Renal cortical epithelial cell (primary cell): ENCODE measurements at regions not wholly inside any gene's neighbourhood (a gene's known extent, or its start where the extent isn't known, plus 50 kb on each side); places are given as distances from the start of the nearest gene placed in this dataset.
"Not testable (repeated sequence)": the region's sequence is repeated elsewhere in the genome, so short reads cannot be mapped to it uniquely, and the experiment has no call there.

ENCODE experiments used
- DNase-seq: peaks from one replicate; pipeline ENCODE4 v3.0.0-alpha.2; 2011; ENCODE audit warnings: low read depth

DNA sequence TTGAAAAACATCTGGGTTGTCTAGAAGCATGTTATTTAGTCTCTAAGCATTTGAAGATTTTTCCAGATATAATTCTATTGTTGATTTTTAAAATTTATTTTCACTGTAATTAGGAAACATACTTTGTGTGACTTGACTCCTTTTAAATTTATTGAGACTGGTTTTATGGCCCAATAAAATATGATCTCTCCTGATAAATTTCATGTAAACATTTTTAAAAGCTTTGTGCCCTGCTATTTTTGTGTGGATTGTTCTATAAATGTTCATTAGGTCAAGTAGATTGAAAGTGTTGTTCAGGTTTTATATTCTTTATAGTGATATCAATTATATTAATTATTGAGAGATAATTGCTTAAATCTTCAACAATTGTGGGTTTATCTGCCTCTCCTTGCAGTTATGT, 105.4 kb downstream of the RFX6 start:
- no peak for DNase-seq

DNA sequence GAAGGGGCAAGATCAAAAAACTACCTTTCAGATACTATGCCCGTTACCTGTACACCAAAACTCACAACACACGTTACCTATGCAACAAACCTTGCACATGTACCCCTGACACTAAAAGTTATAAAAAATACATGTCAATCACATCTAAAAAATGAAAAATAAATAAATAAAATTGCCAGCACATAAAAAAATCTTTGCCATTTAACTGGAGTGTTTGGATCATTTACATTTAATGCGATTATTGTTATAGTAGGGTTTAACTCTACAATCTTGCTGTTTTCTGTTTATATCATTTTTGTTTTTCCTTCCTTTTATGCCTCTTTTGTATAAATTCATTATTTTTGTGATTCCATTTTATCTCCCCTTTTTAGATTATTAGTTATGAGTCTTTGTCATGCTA, 106.3 kb downstream of the RFX6 start:
- no peak for DNase-seq

DNA sequence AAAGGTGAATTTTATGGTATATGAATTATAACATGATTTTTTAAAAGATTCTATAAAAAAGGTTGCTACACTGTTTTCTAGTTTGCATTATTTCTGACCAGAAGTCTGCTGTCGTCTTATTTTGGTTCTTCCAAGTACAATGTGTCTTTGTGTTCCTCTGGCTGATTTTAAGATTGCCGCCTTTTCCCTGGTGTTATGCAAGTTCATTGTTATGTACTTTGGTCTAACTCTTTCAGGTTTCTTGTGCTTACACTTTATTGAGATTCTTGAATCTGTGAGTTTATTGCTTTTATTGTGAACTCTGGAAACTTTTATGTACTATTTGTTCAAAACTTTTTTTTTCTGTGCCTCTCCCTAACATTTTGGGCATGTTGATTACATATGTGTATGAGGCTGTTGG, 109.8 kb downstream of the RFX6 start:
- no peak for DNase-seq

DNA sequence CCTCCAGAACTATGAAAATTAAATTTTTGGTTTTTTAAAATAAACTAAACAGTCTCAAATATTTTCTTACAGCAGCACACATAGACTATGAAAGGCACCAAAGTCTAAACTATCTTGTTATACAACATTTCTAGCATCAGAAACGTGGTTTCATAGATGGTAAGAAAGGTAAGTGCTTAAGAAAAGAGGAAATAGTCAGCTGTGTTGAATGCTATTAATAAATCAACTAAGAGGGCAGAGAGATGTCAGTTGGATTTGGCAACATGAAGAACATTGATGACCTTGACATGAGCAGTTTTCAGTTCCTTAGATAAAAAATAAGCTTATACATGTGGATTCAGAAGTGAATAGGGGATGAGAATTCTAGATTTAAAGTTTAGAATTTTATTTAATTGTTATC, 113.6 kb downstream of the RFX6 start:
- DNase-seq: no peak

DNA sequence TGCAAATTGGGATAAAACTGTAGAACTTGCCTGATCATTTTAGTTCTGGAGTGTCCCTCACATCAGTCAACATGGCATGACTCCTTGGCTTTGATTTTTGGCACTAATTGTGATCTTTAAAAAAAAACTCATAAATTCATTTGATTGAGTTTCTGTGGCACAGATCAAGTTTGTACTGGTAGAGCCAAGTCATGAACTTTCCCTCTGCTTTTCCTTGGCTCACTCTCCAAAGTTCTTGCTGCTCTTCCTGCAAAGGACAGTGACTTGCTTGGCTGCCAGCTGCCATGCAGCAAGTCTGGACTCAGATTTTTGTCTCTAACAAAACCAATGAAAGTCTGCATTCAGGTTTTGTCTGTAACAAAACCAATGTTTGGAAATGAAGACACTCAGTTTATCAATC, 115.5 kb downstream of the RFX6 start:
- no peak for DNase-seq

DNA sequence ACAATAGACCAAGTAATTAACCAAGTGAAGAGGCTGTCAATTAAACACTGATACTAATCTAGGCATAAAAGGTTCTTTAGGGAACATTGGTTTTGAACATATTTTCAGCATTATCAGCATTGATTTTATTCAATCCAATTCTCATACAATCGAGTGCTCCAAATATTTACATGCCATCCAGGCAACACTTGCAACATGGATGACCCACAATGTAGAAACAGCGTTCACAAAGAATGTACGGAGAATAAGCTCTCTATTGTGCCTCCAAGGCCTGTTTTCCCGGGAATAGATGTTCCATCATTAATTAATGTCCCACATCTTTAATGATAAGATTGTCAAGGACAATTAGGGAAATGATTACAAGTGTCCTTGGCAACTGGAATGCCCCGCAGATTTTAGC, 117.4 kb downstream of the RFX6 start:
- no peak for DNase-seq

DNA sequence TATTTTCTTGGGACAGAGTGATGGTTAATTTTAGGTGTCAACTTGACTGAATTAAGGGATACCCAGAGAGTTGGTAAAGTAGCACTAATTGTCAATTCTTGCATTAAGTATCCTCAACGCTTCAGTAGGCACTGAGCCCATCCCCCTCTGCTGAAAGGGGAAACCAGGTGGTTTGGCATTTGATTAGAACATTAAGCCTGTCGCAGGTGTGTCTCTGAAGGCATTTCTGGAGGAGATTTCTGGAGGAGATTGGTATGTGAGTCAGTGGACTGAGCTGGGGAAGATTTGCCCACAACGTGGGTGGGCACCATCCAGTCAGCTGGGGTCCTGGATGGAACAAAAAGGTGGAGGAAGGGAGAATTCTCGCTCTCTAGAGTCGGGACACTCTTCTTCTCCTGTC, 119.8 kb downstream of the RFX6 start:
- DNase-seq: peak; percentile 2

DNA sequence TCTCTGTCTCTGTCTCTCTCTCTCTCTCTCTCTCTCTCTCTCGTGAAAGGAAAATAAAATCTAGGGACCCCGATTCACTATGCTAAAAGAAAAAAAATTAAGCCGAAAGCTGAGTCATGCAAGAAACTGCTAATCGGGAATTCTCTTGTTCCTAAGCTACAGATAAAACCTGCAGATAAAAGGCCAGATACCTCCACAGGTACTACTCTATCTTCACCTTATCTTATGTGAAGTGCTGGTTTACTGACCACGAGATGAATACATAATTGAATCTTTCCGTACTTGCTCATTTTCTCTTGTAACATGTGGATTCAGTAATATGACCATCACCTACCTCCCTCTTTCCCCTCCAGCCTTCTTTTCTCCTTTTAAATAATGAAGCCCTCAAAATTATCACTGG, 120.5 kb downstream of the RFX6 start:
- DNase-seq: no peak

DNA sequence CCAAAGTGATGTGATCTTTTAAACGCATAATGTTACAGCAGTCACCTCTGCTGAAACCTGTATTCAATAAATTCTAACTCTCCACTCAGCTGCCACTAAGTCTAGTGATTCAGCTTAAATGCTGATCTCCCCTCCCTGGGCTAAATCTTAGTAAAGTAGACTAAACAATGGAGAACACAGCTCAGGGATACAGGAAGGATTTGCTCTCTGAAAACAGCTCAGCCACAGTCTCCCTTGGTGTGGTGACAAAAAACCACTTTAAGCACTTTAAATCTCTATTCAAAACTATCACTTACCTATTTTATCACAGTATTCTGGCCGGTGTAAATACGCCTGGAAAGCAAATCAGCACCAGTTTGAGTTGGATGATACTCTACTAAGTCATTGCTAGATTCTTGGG, 130.6 kb downstream of the RFX6 start:
- no peak for DNase-seq

DNA sequence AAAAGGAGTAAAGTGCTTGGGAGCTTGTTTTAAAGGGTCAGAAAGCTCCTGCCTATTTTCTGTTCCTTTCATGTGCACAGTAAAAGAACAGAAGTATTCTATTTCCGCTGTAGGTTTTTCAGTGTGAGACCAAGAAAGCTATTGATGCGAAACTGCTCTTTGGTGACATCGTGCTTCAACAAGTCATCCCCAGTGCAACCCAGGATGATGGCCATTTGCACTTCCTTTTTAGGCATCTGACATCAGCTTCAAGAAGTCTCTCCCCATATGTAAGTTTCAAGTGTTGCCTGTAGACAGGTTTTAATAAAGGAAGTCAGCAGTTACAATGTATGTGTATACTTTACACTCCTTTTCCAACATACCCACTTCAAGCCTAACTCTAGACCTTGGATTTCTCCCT, 131.6 kb downstream of the RFX6 start:
- no peak for DNase-seq

DNA sequence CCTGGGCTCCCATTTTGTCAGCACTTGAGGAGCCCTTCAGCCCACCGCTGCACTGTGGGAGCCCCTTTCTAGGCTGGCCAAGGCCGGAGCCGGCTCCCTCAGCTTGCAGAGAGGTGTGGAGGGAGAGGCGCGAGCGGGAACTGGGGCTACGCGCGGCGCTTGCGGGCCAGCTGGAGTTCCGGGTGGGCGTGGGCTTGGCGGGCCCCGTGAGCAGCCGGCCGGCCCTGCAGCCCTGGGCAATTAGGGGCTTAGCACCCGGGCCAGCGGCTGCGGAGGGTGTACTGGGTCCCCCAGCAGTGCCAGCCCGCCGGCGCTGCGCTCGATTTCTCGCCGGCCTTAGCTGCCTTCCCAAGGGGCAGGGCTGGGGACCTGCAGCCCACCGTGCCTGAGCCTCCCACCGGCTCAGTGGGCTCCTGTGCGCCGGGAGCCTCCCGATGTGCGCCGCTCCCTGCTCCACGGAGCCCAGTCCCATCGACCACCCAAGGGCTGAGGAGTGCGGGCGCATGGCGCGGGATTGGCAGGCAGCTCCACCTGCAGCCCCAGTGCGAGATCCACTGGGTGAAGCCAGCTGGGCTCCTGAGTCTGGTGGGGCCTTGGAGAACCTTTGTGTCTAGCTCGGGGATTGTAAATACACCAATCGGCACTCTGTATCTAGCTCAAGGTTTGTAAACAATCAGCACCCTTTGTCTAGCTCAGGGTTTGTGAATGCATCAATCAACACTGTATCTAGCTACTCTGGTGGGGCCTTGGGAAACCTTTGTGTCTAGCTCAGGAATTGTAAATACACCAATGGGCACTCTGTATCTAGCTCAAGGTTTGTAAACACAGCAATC, 137.8 kb downstream of the RFX6 start:
- DNase-seq: not testable (repeated sequence)

DNA sequence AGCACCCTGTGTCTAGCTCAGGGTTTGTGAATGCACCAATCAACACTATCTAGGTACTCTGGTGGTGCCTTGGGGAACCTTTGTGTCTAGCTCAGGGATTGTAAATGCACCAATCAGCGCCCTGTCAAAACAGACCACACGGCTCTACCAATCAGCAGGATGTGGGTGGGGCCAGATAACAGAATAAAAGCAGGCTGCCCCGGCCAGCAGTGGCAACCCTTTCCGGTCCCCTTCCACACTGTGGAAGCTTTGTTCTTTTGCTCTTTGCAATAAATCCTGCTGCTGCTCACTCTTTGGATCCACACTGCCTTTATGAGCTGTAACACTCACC, 138.4 kb downstream of the RFX6 start:
- DNase-seq: not testable (repeated sequence)

DNA sequence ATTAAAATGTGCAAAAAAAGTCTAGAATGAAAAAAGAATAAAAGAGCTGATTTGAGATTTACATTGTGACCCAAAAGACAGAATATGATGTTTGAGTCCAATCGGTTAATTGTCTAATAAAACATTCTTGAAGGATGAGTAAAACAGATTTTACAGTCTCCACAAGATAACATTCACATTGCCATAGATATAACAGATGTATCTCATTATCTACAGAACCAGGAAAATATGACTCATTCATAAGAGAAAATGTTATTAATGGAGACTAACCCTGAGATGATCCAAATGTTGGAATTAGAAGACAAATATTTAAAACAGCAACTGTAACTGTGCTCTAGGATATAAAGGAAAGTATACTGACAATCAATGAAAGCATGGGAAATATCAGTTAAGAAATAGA, 141.7 kb downstream of the RFX6 start:
- no peak for DNase-seq

DNA sequence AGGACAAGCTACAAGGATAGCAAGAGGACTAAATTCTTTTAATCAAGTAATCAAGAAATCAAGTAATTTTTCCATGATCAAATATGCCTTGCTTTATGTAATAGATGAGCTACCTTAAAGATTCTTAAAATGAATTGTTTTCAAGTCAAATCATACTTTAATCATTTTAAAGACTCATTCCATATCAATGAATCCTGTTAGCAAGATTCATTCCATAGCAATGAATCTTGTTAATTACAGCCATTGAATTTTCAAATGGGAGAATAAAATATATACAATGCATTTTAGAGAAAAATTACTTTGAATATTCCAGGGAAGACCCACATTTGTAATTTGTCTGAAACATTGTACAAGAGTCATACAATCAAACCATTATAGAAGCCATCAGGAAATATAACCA, 145.7 kb downstream of the RFX6 start:
- no peak for DNase-seq

DNA sequence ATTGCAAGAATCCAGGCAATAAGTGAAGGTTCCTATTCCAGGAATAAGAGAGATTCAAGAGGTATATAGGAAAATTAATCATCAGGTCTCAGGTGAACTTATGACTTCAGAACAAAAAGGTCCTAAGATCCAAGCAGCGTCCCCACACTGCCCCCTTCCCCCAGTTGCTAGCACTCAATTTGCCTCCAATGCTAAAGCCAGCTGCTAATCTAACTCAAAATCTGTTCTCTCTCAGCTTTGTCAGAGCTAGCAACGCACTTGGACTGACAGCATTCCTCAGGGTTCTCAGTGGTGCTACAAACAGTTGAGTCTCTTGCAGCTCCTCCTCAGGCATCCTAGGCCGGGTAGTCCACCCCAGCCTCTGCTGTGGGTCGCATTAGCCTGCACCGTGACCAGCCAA, 148.3 kb downstream of the RFX6 start:
- DNase-seq: no peak

DNA sequence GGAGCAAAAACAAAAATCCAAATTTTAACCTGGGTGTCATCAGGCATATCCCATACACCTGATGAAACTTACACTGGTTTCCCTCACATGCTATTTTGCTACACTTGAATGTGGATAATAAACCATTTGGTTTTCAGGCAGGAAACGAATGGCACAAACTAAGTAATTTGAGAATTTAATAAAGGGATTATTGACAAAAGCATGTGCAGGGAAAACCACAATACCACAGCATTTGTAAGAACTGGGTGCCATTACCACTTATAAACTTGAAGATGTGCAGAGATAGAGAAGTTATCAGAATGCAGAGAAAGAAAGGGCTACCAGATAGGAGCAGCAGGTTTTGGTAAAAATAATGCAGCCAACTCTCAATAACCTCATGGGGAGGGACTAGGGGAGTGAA, 151.2 kb downstream of the RFX6 start:
- DNase-seq: no peak

DNA sequence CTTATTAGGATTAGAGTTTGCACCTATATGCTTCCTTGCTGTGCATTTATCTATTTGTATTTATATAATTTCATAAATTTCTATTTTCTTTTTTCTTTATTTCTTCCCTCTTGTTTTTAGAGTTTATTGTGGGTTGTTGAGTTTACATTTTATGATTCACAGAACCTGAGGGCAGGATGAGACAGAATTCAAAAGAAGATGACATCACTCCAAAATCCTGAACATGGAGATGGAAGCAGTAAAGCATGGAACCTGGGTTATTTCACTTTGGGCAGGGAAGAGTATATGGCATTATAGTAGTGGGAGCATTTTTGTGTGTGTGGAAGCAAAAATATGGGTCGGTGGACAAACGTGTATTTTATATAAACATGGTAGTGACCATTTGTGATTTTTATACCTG, 157.5 kb downstream of the RFX6 start:
- no peak for DNase-seq

DNA sequence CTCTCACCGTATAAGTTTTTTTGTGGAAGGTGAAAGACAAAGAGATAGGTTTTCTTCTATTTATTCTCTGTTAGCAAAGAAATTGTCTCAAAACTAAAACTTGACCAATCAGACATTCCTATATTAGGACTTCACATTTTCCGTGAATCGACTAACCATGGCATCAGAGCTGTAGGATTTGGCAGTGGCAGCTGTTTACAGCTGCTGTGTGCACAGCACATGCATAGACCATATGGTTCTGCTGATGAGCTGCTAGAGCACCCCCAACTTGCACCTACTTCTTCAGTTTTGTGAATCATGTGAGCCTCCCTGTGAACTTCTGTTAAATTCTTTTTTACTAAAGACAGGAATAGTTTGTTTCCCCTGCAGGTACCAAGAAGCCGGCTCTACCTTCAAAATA, 157.9 kb downstream of the RFX6 start:
- no peak for DNase-seq

DNA sequence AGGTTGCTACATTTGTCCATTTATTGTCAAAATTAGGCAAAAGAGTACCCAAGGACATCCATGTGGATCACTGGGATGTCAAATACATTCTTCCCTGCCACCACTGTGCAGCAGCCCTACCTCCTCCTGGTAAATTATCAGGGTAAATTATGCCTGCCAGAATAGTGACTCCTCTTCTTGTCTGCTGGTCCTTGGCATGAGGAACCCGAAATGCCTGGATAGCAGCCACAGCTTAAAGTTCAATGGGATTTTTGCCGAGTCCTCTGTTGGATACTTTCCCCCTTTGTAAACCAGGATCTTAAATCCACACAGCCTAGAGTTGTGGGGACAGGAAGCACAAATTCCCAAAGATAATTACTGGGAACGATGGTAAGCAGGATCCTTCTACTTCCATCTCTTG, 173.3 kb downstream of the RFX6 start:
- DNase-seq: no peak

DNA sequence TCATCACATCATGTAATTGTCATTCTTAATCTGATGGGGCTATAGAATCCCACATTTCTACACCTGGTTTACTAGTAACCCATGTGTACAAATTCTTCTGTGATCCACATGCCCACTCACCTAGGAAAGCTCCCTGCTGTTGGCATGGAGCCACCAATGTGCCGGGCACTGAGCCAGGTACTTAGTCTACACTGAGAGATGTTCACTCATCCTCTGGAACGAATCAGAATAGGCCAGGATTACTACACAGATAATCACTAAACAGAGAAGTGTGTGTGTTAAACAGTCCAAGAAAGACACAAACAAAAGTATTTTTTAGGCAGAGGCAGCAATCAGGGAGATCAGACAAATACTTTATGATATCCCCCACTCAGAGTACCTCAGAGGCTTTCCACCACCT, 193.2 kb upstream of the VGLL2 start:
- DNase-seq: peak; percentile 1

DNA sequence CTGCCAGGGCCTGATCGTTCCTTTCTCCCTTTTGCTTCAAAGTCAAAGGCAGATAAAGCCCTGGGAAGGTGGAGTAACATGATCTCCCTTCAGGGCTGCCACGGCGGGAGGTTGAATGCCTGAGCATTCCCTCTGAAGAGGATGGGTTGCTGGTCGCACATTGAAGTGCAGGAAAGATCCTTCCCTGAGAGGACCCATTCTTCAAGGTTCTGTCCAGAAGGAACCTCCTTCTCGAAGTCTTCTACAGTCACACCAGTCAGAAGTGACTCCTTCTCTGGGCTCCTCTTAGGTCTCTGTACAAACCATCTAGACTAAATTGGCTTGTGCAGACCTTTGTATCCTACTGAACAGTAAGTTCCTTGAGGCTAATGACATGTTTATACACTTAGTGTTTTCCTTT, 192.6 kb upstream of the VGLL2 start:
- DNase-seq: no peak

DNA sequence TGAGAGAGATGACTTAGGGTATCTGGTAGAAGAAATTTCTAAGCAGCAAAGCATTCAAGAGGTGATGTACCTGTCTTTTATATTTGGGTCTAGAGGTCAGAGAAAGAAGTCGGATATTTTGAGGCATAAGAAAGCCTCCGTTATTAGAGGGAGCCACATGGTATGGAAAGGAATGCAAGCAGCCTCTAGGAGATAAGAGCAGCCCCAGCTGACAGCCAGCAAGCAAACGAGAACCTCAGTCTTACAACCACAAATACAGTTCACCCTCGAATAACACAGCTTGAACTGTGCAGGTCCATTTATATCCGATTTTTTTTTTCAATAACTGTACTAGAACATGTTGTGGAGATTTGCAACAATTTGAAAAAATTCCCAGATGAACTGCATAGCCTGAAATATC, 190.7 kb upstream of the VGLL2 start:
- no peak for DNase-seq

DNA sequence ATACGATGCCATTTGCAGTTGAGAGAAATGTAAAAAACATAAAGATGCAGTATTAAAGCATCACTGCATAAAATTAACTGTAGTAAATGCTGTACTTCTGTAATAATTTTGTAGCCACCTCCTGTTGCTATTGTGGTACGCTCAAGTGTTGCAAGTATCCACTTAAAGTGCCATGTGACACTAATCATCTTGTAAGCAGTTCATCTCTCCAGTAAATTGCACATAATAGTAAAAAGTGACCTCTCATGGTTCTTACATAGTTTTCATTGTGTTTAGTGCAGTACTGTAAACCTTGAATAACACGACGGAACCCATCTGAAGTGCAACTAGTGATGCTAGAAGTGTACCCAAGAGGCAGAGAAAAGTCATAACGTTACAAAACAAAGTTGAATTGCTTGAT, 190.1 kb upstream of the VGLL2 start:
- DNase-seq: no peak

DNA sequence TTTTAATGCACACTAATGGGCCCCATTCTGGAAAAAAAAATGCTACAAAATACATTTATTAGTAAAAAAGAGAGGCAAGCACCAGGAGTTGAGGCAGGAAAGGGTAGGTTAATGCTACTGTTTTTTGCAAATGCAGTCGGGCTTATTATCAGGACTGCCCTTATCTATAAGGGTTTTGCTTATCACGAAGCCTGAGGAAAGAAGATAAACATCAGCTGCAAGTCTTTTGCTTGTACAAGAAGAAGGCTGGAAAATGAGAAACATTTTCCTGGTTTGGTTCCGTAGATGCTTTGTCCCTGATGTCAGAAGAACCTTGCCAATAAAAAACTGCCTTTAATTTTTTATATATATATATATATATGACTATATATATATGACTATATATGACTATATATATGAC, 189.3 kb upstream of the VGLL2 start:
- no peak for DNase-seq

DNA sequence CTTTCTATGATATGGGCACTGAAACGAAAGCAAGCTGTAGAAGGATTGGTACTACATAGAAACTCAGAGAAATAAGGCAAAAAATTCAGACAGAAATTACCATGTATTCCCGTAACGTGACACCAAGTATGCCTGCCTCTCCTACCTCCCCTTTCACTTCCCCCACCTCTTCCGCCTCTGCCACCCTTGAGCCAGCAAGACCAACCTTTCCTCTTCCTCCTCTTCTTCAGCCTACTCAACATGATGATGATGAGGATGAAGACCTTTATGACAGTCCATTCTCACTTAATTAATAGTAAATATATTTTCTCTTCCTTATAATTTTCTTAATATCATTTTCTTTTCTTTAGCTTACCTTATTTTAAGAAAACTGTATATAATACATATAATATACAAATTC, 188.1 kb upstream of the VGLL2 start:
- DNase-seq: no peak
